MM.1S (cell line): ENCODE measurements at regions not wholly inside any gene's neighbourhood (a gene's known extent, or its start where the extent isn't known, plus 50 kb on each side); places are given as distances from the start of the nearest gene placed in this dataset.

Experiments
- DNase-seq: peaks from one replicate; pipeline ENCODE4 v3.0.0-alpha.2; 2015
- H2AFZ ChIP-seq: fragments of 300-600 bp; sonication (generic); 2 replicates; pipeline ENCODE4 v1.6.0; 2016; ENCODE audit warnings: antibody characterized with exemption, low read length
- H3F3A ChIP-seq: fragments of 300-600 bp; sonication (generic); 2 replicates; pipeline ENCODE4 v1.6.1; 2016; ENCODE audit warnings: mild to moderate bottlenecking, antibody characterized with exemption, low read length, moderate library complexity, mixed read lengths; ENCODE audit not compliant: insufficient read depth
- H3K27ac ChIP-seq: fragments of 300-600 bp; sonication (generic); 2 replicates; pipeline ENCODE4 v1.5.1; 2016; ENCODE audit warnings: mild to moderate bottlenecking, low read length
- H3K27me3 ChIP-seq: fragments of 300-600 bp; sonication (generic); replicated peaks from 2 replicates; pipeline ENCODE4 v1.6.0; 2016; ENCODE audit warnings: low read length; ENCODE audit not compliant: insufficient read depth
- H3K36me3 ChIP-seq: fragments of 300-600 bp; sonication (generic); replicated peaks from 2 replicates; pipeline ENCODE4 v1.6.1; 2016; ENCODE audit warnings: mild to moderate bottlenecking, low read length, mixed read lengths; ENCODE audit not compliant: insufficient read depth
- H3K4me1 ChIP-seq: fragments of 300-600 bp; sonication (generic); 2 replicates; pipeline ENCODE4 v1.6.1; 2016; ENCODE audit warnings: low read length, mixed read lengths
- H3K4me2 ChIP-seq: fragments of 300-600 bp; sonication (generic); 2 replicates; pipeline ENCODE4 v1.6.0; 2016; ENCODE audit warnings: low read depth, low read length
- H3K4me3 ChIP-seq: fragments of 300-600 bp; sonication (generic); 2 replicates; pipeline ENCODE4 v1.5.1; 2016; ENCODE audit warnings: low read length, mixed read lengths
- H3K79me2 ChIP-seq: fragments of 300-600 bp; sonication (generic); 2 replicates; pipeline ENCODE4 v1.6.1; 2016; ENCODE audit warnings: mixed run types, low read length, mixed read lengths
- H3K9ac ChIP-seq: fragments of 300-600 bp; sonication (generic); 2 replicates; pipeline ENCODE4 v1.6.1; 2016; ENCODE audit warnings: low read length, mixed read lengths
- H3K9me2 ChIP-seq: fragments of 300-600 bp; sonication (generic); replicated peaks from 2 replicates; pipeline ENCODE4 v1.6.1; 2016; ENCODE audit warnings: mild to moderate bottlenecking, low read length, mixed read lengths; ENCODE audit not compliant: insufficient read depth
- H3K9me3 ChIP-seq: fragments of 300-600 bp; sonication (generic); replicated peaks from 2 replicates; pipeline ENCODE4 v1.6.1; 2016; ENCODE audit warnings: mild to moderate bottlenecking, low read length, mixed read lengths; ENCODE audit not compliant: insufficient read depth
- H4K20me1 ChIP-seq: fragments of 300-600 bp; sonication (generic); 2 replicates; pipeline ENCODE4 v1.6.1; 2016; ENCODE audit warnings: mild to moderate bottlenecking, low read length, moderate library complexity, mixed read lengths; ENCODE audit not compliant: insufficient read depth
- CTCF ChIP-seq: fragments of 300-600 bp; sonication (generic); IDR thresholded peaks from 2 replicates; pipeline ENCODE4 v1.5.1; 2016; ENCODE audit warnings: antibody characterized with exemption, low read length, mixed read lengths
- EZH2 ChIP-seq: fragments of 300-600 bp; sonication (generic); optimal IDR thresholded peaks from 2 replicates; pipeline ENCODE3; 2017; ENCODE audit warnings: low read depth, mild to moderate bottlenecking, antibody characterized with exemption, low read length, mixed read lengths
- EZH2phosphoT487 ChIP-seq: fragments of 300-600 bp; sonication (generic); IDR thresholded peaks from 2 replicates; pipeline ENCODE4 v1.6.1; 2018; ENCODE audit warnings: antibody characterized with exemption, low read length

GRCh38 chr12:60265741-60266140 lies 669.9 kb downstream of the SLC16A7 start:
- no peak overlapping the region for H2AFZ ChIP-seq
- H3K36me3 ChIP-seq: no peaks in the 10 kb centered on the region
- no peak overlapping the region for H3K27ac ChIP-seq
- no peak overlapping the region for H3K4me2 ChIP-seq
- H3F3A ChIP-seq: no peaks in the 10 kb centered on the region
- H3K4me3 ChIP-seq: no peak overlapping the region
- H3K4me1 ChIP-seq: no peaks in the 10 kb centered on the region
- TF ChIP-seq CTCF: no peak
- no peak for TF ChIP-seq EZH2
- H4K20me1 ChIP-seq: no peaks in the 10 kb centered on the region
- H3K9me3 ChIP-seq: no peaks in the 10 kb centered on the region
- H3K9ac ChIP-seq: no peak overlapping the region
- H3K9me2 ChIP-seq: no peaks in the 10 kb centered on the region
- DNase-seq: no peak
- no peaks in the 10 kb centered on the region for H3K27me3 ChIP-seq
- H3K79me2 ChIP-seq: no peaks in the 10 kb centered on the region

- TF ChIP-seq CTCF: no peak
- no peak for TF ChIP-seq EZH2phosphoT487
- no peak for TF ChIP-seq EZH2
- Histone ChIP-seq H2AFZ (no peak overlapping the region), H3K27ac (no peak overlapping the region), H3K79me2 (no peaks in the 10 kb centered on the region), H3K9me2 (no peaks in the 10 kb centered on the region), H3K4me1 (no peaks in the 10 kb centered on the region), H4K20me1 (no peaks in the 10 kb centered on the region), H3K4me2 (no peak overlapping the region), H3K4me3 (no peak overlapping the region), H3K9ac (no peak overlapping the region), H3K36me3 (no peaks in the 10 kb centered on the region), H3K27me3 (no peaks in the 10 kb centered on the region), H3K9me3 (no peaks in the 10 kb centered on the region), H3F3A (no peaks in the 10 kb centered on the region)
- DNase-seq: no peak
Observed at GRCh38 chr12:60266381-60266852, 670.6 kb downstream of the SLC16A7 start.

- TF ChIP-seq EZH2phosphoT487 (no peak), CTCF (no peak), EZH2 (no peak)
- no peak overlapping the region for H3K27ac ChIP-seq
- H3K27me3 ChIP-seq: no peaks in the 10 kb centered on the region
- no peak overlapping the region for H3K4me2 ChIP-seq
- H3K4me3 ChIP-seq: no peak overlapping the region
- H3K4me1 ChIP-seq: no peaks in the 10 kb centered on the region
- H3K36me3 ChIP-seq: no peaks in the 10 kb centered on the region
- no peak overlapping the region for H2AFZ ChIP-seq
- H3K79me2 ChIP-seq: no peaks in the 10 kb centered on the region
- H3K9ac ChIP-seq: no peak overlapping the region
- H4K20me1 ChIP-seq: no peaks in the 10 kb centered on the region
- H3F3A ChIP-seq: no peaks in the 10 kb centered on the region
- H3K9me2 ChIP-seq: no peaks in the 10 kb centered on the region
- H3K9me3 ChIP-seq: no peaks in the 10 kb centered on the region
- no peak for DNase-seq
Observed at GRCh38 chr12:60269611-60270269, 673.9 kb downstream of the SLC16A7 start.
